HG03103 (cell line): ENCODE measurements at regions not wholly inside any gene's neighbourhood (a gene's known extent, or its start where the extent isn't known, plus 50 kb on each side); places are given as distances from the start of the nearest gene placed in this dataset.

Experiments used
- ATAC-seq: cut with Tn5 transposase; IDR thresholded peaks from one replicate; pipeline ENCODE4 v1.9.1; 2021; ENCODE audit warnings: low read depth; ENCODE audit not compliant: unreplicated experiment

- no peak for ATAC-seq
These were observed 216.3 kb upstream of the RHOBTB1 start for GRCh38 chr10:61160253-61160652.

- no peak for ATAC-seq
These were observed 215.3 kb upstream of the RHOBTB1 start for GRCh38 chr10:61159253-61159652.

- ATAC-seq, result no peak
These were observed 213.2 kb upstream of the RHOBTB1 start for GRCh38 chr10:61157182-61157581.

GRCh38 chr10:61153771-61154170 is 209.8 kb upstream of the RHOBTB1 start:
- no peak for ATAC-seq

GRCh38 chr10:61151059-61151458 is 207.1 kb upstream of the RHOBTB1 start:
- ATAC-seq, result no peak

GRCh38 chr10:61148451-61148850 is 204.5 kb upstream of the RHOBTB1 start:
- ATAC-seq, result no peak

- ATAC-seq, result no peak
These were observed 199.0 kb upstream of the RHOBTB1 start for GRCh38 chr10:61142987-61143386.

GRCh38 chr10:61140765-61141392 is 196.9 kb upstream of the RHOBTB1 start:
- ATAC-seq, result no peak

- no peak for ATAC-seq
These were observed 195.6 kb upstream of the RHOBTB1 start for GRCh38 chr10:61139592-61139953.

- ATAC-seq, result no peak
These were observed 195.0 kb upstream of the RHOBTB1 start for GRCh38 chr10:61138708-61139591.

GRCh38 chr10:61136139-61136538 is 192.2 kb upstream of the RHOBTB1 start:
- ATAC-seq, result no peak

- ATAC-seq, result peak; percentile 87
These were observed 191.3 kb upstream of the RHOBTB1 start for GRCh38 chr10:61135276-61135721.

- ATAC-seq, result no peak
These were observed 186.4 kb upstream of the RHOBTB1 start for GRCh38 chr10:61130366-61130765.

GRCh38 chr10:61128196-61128595 is 184.2 kb upstream of the RHOBTB1 start:
- no peak for ATAC-seq

GRCh38 chr10:61125560-61126170 is 181.7 kb upstream of the RHOBTB1 start:
- ATAC-seq, result peak; percentile 80

- ATAC-seq, result no peak
These were observed 181.0 kb upstream of the RHOBTB1 start for GRCh38 chr10:61124756-61125530.

- peak; percentile 68 for ATAC-seq
These were observed 176.8 kb upstream of the RHOBTB1 start for GRCh38 chr10:61120805-61121204.

- ATAC-seq, result no peak
These were observed 175.6 kb upstream of the RHOBTB1 start for GRCh38 chr10:61119573-61119972.

- ATAC-seq, result no peak
These were observed 171.9 kb upstream of the RHOBTB1 start for GRCh38 chr10:61115897-61116296.

- no peak for ATAC-seq
These were observed 168.8 kb upstream of the RHOBTB1 start for GRCh38 chr10:61112771-61113170.

- ATAC-seq, result no peak
These were observed 167.0 kb upstream of the RHOBTB1 start for GRCh38 chr10:61110936-61111335.
